Right cardiac atrium (tissue), 5 donors: ENCODE measurements at regions not wholly inside any gene's neighbourhood (a gene's known extent, or its start where the extent isn't known, plus 50 kb on each side); places are given as distances from the start of the nearest gene placed in this dataset.

ENCODE experiments used
- ATAC-seq, 2 donors: fragments of 200-7000 bp; cut with Tn5 transposase; one replicate each; pipeline versions ENCODE4 v1.8.0 to v1.9.1; 2020; ENCODE audit warnings: moderate library complexity in 2 of 2, mild to moderate bottlenecking in 1 of 2
- DNase-seq, 3 donors: peaks; one replicate each; pipeline ENCODE4 v3.0.0-alpha.2; 2020
- H3K27ac ChIP-seq: one replicate; pipeline ENCODE4 v1.5.1; 2013; ENCODE audit warnings: mild to moderate bottlenecking, low read length, control low read depth, moderate library complexity
- H3K27me3 ChIP-seq: one replicate; pipeline ENCODE4 v1.6.1; 2013; ENCODE audit not compliant: control insufficient read depth, insufficient read depth
- H3K4me1 ChIP-seq: one replicate; pipeline ENCODE4 v1.6.1; 2013; ENCODE audit warnings: low read length; ENCODE audit not compliant: control insufficient read depth, insufficient read depth
- H3K4me3 ChIP-seq: one replicate; pipeline ENCODE4 v1.5.1; 2013; ENCODE audit warnings: low read length, control low read depth
- H3K9me3 ChIP-seq: one replicate; pipeline ENCODE4 v1.6.1; 2013; ENCODE audit warnings: low read length; ENCODE audit not compliant: control insufficient read depth
- WGBS: extraction: QIAGEN DNeasy Blood & Tissue Kit; methylation state at CpG from one replicate; pipeline ENCODE4 v1.1.7; 2013; 5-methylcytosine and 5-hydroxymethylcytosine counted together
- intact Hi-C, 4 donors: fragments of 100-400 bp; cut with DNase I; formaldehyde crosslinking; loops; one replicate each; pipeline versions ENCODE4 v1.11.0 to v1.14.0; 2022 to 2023
- donor health status: healthy with polysubstance abuse.
- donor health status: DM: no; HTN: yes; CAD: no.
- donor health status: DM: no; HTN: no; CAD: no.
- donor health status: DM: no; HTN: yes; CAD: no; lungs with severe emphysema.
- donor health status: DM: yes; HTN: yes; CAD: no.

DNA sequence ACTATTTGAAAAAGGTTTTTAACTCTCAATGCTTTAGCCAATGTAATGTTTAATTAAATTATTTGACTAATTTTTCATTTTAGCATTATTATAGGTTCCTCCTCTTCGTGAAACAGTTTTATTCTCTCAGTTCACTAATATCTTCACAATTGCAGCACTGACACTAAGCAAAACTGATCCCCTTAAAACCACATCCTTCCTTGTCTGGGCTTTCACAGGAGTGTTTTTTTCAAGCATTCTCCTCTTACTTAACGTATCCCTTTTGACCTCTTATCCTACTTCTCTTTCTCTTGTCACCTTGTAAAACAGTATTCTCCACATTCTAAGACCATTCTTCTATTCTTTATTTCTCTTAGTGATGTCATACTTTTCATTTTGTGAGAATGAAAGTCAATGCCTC, 112.8 kb downstream of the DSC3 start:
- no peak overlapping the region for H3K4me3 ChIP-seq
- WGBS = 59% methylated on average over 2 of the region's 2 CpGs
- H3K4me1 ChIP-seq = no peaks in the 10 kb centered on the region
- DNase-seq = no peak
- intact Hi-C loops = no loop called here
- no peaks in the 10 kb centered on the region for H3K27me3 ChIP-seq
- no peak overlapping the region for H3K27ac ChIP-seq
- H3K9me3 ChIP-seq = no peaks in the 10 kb centered on the region
- ATAC-seq = no peak

DNA sequence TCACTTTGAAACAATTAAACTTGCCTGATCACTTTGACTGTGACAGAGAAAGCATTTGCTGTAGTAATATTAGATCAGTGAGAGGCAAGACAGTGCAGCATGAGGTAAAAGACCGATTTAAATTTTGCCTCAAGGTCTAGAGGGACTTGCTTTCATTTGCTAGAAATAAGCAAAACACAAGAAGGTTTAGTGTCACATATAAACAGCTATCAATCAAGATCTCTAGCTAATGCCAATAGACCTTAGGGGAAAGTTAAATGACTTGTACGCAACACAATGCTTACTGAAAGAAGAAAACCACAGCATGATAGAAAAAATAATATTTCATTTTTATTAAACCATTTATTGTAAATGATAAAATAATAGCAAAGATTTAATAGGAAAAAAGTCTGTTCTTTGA, 113.5 kb downstream of the DSC3 start:
- Histone ChIP-seq H3K4me1 (no peaks in the 10 kb centered on the region), H3K4me3 (no peak overlapping the region), H3K27me3 (no peaks in the 10 kb centered on the region), H3K27ac (no peak overlapping the region), H3K9me3 (no peaks in the 10 kb centered on the region)
- intact Hi-C loops = no loop called here
- DNase-seq = no peak
- WGBS = 67% methylated on average over 2 of the region's 2 CpGs
- ATAC-seq = no peak

DNA sequence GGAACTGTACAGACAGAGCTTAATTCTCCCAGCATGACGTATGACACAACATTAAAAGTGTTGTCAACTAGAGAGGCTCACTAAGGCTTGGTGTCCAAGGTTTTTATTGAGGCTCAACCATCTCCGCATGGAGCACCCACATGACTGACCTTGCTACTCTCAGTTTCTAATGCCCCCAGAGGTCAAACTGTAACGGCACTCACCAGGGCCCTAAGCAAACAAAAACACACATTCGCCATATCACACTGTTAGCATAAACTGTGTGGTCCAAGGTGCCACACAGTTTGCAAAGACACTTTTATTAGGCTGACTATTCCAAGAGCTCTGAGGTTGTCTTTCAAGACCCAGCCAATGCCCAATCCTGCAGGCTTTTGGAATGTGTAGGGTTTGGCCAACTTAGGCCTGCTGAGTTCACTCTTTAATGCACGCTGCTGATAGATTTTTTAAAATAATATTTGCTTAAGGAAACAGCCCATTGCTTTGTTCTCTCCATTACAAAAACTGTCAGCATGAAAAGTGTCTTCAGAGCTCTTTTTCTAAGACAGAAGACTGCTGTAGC, 114.9 kb downstream of the DSC3 start:
- 75% methylated on average over 5 of the region's 5 CpGs for WGBS
- no peak for ATAC-seq
- H3K27me3 ChIP-seq = no peaks in the 10 kb centered on the region

DNA sequence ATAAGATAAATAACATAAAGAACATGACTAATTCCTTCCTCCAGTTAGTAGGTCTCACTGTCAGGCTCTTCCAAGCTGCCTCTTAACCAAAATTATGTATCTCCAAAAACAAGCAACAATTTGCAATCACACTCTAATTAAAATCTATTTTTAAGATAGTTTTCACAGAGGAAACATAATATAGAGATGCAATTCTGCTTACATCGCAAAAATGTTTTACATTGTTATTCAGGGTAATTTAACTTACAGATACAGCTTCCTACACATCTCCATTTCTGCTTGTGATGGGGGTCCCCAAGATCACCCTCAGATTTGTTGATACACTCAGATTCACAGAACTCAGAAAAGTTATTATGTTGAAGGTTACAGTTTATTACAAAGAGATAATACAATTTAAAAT, 115.5 kb downstream of the DSC3 start:
- H3K4me3 ChIP-seq = no peak overlapping the region
- intact Hi-C loops = no loop called here
- no peaks in the 10 kb centered on the region for H3K4me1 ChIP-seq
- no peaks in the 10 kb centered on the region for H3K27me3 ChIP-seq
- H3K9me3 ChIP-seq = no peaks in the 10 kb centered on the region
- ATAC-seq = no peak
- 97% methylated on average over 1 of the region's 1 CpG for WGBS
- no peak overlapping the region for H3K27ac ChIP-seq
- no peak for DNase-seq

More for the DNA sequence above, 114.9 kb downstream of the DSC3 start:
- intact Hi-C loops = no loop called here
- Histone ChIP-seq H3K4me1 (no peaks in the 10 kb centered on the region), H3K9me3 (no peaks in the 10 kb centered on the region), H3K27ac (no peak overlapping the region), H3K4me3 (no peak overlapping the region)
- DNase-seq = no peak

DNA sequence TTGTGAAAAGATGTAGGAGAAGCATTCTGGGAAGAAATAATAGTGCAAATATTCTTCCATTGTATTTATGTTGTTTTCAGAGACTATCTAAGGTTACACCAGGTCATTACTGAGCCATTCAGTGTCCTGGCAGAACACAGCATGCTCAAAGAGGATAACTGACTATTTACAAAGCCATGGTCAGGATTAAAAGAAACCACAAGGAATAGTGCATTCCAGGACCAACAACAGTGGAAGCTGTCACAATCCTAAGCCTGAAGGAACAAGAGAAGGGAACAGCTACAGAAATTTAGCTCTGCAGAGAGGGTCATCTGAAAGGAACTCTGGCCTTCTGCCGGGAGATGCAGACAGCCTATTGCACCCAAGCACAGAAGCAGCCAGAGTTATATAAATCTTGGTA, 116.7 kb downstream of the DSC3 start:
- ATAC-seq = no peak
- 90% methylated on average over 1 of the region's 1 CpG for WGBS
- no peak for DNase-seq
- Histone ChIP-seq H3K9me3 (no peaks in the 10 kb centered on the region), H3K27me3 (no peaks in the 10 kb centered on the region), H3K4me1 (no peaks in the 10 kb centered on the region), H3K4me3 (no peak overlapping the region), H3K27ac (no peak overlapping the region)
- intact Hi-C loops = no loop called here

DNA sequence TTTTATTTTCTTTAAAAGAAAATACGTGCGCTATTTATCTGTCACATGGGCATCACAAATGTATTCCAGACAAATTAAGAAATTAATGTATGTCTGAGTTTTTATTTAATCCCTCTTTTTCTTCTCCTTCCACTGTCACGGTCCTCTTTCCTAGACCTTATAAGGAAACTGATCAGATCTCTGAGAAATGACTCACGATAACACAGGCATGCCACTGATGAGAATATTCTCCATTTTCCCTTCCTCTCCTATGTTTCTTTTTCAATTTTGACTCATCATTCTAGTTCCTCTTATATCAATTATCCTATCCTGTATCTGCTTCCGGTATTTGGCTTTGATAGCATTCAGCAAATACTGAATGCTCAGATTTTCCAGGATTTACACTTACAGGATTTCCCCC, 121.8 kb downstream of the DSC3 start:
- Histone ChIP-seq H3K4me1 (no peaks in the 10 kb centered on the region), H3K27me3 (no peaks in the 10 kb centered on the region), H3K9me3 (no peaks in the 10 kb centered on the region), H3K4me3 (no peak overlapping the region), H3K27ac (no peak overlapping the region)
- DNase-seq (no peak), ATAC-seq (no peak)
- 76% methylated on average over 5 of the region's 5 CpGs for WGBS
- intact Hi-C loops = no loop called here

DNA sequence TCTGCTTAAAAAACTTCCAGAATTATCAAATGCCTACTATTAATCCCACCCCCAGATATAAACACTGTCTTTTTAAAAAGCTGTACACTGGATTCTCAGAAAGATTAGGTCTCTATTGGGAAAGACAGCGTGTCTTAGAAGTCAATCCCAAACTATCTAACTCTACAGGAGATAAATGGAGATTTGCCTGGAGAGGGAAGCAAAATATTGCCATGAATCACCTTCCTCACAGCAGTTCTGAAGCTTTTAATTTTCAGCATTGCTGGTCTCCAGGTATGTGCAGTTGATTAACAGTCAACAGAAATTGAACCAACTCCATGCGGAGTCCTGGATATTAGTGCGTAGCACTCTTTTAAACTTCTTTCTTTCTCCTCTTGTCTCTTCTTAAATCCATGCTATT, 122.2 kb downstream of the DSC3 start:
- no peak overlapping the region for H3K27ac ChIP-seq
- intact Hi-C loops = no loop called here
- H3K4me3 ChIP-seq = no peak overlapping the region
- H3K9me3 ChIP-seq = no peaks in the 10 kb centered on the region
- DNase-seq (no peak), ATAC-seq (no peak)
- no peaks in the 10 kb centered on the region for H3K27me3 ChIP-seq
- WGBS = 79% methylated on average over 3 of the region's 3 CpGs
- no peaks in the 10 kb centered on the region for H3K4me1 ChIP-seq

DNA sequence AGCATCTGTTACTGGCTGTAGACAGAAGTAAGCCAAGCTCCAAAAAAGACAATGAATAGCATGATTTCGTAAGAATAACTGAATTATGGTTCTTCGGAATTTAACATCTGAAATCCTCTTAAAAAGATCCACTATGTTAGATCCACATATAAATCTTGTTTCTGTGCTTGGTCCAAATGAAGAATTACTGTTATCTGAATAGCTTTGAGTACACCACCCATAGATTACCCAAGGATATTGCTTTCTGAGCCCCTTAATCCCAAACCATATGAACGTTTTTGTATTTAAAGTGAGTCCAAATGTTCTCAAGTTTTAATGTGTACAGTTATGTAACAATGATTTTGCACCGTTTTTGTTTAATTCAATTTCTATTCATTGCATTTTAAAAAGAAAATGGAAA, 124.9 kb downstream of the DSC3 start:
- intact Hi-C loops = no loop called here
- Histone ChIP-seq H3K27me3 (no peaks in the 10 kb centered on the region), H3K4me1 (no peaks in the 10 kb centered on the region), H3K4me3 (no peak overlapping the region), H3K27ac (no peak overlapping the region), H3K9me3 (no peaks in the 10 kb centered on the region)
- no peak for ATAC-seq
- 75% methylated on average over 4 of the region's 4 CpGs for WGBS
- DNase-seq = no peak

DNA sequence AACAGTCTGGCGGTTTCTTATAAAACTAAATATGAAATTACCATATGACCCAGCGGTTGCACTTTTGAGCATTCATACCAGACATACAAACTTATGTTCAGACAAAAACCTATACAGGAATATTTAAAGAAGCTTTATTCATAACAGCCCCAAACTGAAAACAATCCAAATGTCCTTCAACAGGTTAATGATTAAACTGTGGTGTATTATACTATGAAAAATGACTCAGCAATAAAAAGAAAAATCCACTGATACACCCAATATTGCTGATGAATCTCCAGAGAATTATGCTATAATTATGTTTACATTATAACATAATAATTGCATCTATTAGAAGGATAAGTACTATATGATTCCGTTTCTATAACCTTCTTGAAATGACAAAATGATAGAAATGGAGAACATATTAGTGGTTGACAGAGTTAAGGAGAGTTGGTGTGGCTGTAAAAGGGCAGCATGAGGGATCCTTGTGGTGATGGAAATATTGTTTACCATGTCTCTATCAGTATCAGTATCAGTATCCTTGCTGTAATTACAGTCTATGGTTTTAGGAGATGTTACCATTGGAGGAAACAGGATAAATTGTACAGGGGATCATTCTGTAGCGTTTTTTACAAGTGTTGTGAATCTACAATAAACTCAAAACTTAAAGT, 127.1 kb downstream of the DSC3 start:
- intact Hi-C loops = no loop called here
- H3K9me3 ChIP-seq = no peaks in the 10 kb centered on the region
- H3K4me1 ChIP-seq = no peaks in the 10 kb centered on the region
- ATAC-seq (no peak), DNase-seq (no peak)
- H3K27me3 ChIP-seq = no peaks in the 10 kb centered on the region
- H3K4me3 ChIP-seq = no peak overlapping the region
- H3K27ac ChIP-seq = no peak overlapping the region
- 82% methylated on average over 4 of the region's 4 CpGs for WGBS

DNA sequence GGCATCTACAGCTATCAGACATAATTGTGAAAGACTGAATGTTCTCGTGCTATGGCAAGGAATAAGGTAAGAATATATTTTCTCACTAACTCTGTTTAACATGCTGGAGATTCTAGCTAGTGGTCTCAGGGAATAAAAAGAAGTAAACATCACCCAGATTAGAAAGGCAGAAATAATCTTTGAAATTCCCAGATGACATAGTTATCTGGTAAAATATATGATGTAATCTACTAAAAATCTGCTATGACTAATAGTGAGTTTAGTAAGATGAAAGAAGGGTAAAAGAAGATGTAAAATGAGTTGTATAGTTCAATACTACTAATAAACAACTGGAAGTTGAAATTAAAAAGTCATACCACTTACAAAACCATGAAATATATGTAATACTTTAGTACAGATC, 134.2 kb downstream of the DSC3 start:
- H3K4me3 ChIP-seq = no peak overlapping the region
- ATAC-seq = no peak
- H3K4me1 ChIP-seq = no peaks in the 10 kb centered on the region
- H3K9me3 ChIP-seq = no peaks in the 10 kb centered on the region
- DNase-seq = no peak
- intact Hi-C loops = no loop called here
- H3K27me3 ChIP-seq = no peaks in the 10 kb centered on the region
- 70% methylated on average over 1 of the region's 1 CpG for WGBS
- H3K27ac ChIP-seq = no peak overlapping the region

DNA sequence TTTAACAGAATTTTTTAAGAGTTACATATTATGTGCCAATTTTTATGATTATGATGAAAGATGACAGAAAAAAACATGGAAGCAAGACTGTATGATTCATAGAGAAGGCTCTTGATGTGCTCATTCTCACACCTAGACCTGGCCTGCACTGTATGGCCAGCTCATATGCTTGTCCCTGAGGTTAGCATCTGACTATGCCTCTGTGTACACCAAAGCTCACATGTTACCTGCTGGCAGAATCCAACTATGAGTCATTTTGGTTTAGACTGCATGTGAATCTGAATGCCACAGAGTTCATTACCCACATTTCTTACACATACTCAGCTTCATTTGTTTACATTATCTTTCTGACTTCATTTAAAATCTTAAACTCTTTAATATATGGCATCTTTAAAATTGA, 139.0 kb downstream of the DSC3 start:
- H3K4me1 ChIP-seq = no peaks in the 10 kb centered on the region
- no peak overlapping the region for H3K4me3 ChIP-seq
- ATAC-seq (no peak), DNase-seq (no peak)
- intact Hi-C loops = no loop called here
- no peaks in the 10 kb centered on the region for H3K9me3 ChIP-seq
- H3K27me3 ChIP-seq = no peaks in the 10 kb centered on the region
- no peak overlapping the region for H3K27ac ChIP-seq
